ENCODE measurements at regions not wholly inside any gene's neighbourhood (a gene's known extent, or its start where the extent isn't known, plus 50 kb on each side); places are given as distances from the start of the nearest gene placed in this dataset.

DNA sequence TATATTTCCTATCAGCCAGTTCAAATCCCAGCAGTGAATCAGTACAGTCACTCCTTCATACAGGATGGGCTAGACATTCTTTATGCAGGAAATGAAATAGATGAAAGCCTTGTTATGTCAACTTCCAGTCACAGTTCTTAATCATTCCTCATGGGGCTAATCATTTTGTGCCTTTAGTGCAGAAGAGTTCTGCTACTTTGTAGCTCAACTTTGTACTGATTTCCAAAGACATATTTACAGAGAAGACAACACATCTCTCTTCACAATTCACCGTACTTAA lies 593.9 kb upstream of the NETO1 start:
- DNase-seq (ENCODE audit: low spot score) (no peak), ATAC-seq (ENCODE audit: low FRiP score) (no peak)
- TF ChIP-seq, protein P1, sequence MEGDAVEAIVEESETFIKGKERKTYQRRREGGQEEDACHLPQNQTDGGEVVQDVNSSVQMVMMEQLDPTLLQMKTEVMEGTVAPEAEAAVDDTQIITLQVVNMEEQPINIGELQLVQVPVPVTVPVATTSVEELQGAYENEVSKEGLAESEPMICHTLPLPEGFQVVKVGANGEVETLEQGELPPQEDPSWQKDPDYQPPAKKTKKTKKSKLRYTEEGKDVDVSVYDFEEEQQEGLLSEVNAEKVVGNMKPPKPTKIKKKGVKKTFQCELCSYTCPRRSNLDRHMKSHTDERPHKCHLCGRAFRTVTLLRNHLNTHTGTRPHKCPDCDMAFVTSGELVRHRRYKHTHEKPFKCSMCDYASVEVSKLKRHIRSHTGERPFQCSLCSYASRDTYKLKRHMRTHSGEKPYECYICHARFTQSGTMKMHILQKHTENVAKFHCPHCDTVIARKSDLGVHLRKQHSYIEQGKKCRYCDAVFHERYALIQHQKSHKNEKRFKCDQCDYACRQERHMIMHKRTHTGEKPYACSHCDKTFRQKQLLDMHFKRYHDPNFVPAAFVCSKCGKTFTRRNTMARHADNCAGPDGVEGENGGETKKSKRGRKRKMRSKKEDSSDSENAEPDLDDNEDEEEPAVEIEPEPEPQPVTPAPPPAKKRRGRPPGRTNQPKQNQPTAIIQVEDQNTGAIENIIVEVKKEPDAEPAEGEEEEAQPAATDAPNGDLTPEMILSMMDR (IDR thresholded peaks at IDR 0.05) = no peak

DNA sequence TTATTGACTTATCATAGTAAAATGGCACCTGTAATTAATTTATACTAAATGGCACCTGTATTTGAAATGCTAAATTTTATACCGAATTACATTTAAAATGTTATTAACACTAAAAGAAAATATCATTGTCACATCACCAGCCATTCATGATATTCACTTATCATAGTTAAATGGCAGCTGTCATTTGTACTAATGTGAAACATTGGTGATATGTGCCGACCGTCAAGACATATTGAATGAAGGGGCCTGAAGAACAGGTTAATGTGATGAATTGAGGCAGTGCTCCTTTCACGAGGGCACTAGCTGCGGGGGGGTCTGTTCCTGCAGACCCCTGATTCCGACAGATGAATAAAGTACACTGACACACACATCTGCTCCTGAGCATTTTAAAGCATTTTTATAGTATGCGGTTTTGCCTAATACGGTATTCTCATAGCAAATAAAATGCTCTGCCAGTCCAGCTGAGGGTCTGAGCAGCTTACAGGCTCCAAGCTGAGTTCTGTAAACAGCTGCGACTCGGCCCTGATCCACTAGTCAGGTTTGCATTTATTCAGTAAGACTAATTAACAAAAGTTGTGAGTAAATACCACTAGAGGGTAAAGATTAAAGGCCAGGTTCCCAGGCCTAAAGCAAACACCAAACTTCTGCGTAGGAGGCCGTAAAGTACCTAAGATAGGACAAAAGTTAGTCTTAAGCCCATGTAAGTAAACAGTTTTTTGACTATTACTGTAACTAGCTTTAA lies 593.4 kb upstream of the NETO1 start:
- TF ChIP-seq, protein P1 (IDR thresholded peaks at IDR 0.05) = no peak
- no peak for ATAC-seq (ENCODE audit: low FRiP score)
- no peak for DNase-seq (ENCODE audit: low spot score)

DNA sequence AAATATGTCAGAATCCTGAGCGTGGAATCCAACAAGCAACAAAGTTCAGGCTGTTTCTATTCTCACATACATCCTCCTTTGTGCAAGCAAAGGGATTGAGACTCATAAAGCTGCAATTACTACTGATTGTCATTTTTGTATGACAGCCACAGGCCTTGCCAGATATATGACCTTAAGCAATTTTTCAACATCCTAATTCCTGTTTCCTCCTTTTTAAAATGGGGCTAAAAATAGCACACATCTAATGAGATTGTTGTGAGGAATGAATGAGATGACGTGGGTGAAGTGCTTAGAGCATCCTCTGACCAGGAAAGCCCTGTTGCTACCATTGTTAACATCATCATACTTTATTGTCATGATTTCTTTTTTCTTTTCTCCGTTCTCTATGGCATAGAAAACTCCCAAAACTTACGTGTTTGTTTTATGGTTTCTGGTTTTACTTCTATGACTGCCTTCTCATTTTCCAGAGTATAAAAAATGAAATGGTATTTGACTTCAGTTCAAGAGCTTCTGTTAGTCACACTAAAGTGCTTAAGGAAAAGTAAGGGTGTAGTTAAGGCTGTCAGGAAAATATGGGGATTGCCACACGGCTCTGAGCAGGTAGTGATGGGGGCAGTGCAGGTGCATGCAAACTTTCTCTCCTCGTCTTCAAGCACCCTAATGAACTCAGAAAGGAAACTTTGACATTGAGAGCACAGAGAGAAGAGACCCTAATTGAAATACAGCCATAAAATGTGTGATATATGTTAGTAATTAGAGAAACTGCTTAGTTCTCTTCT lies 590.6 kb upstream of the NETO1 start:
- TF ChIP-seq, protein P1 (IDR thresholded peaks at IDR 0.05) = no peak
- DNase-seq (ENCODE audit: low spot score) = no peak
- no peak for ATAC-seq (ENCODE audit: low FRiP score)

DNA sequence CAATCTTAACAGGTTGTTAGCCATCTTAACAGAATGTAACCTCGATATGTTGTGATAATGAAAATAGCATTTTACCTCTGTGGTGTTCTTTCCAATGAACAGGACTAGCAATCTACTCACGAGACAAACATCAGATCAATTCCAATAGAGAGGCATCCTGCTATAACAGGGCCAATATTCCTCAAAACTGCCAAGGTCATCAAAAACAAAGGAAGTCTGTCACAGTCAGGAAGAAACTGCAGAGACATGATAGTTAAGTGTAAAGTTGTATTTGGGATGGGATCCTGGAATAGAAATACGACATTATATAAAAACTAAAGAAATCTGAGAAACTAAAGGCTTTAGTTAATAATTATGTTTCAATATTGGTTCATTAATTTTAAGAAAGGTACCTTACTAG lies 588.9 kb upstream of the NETO1 start:
- ATAC-seq (ENCODE audit: low FRiP score) (no peak), DNase-seq (ENCODE audit: low spot score) (no peak)
- TF ChIP-seq, protein P1 (IDR thresholded peaks at IDR 0.05) = no peak

DNA sequence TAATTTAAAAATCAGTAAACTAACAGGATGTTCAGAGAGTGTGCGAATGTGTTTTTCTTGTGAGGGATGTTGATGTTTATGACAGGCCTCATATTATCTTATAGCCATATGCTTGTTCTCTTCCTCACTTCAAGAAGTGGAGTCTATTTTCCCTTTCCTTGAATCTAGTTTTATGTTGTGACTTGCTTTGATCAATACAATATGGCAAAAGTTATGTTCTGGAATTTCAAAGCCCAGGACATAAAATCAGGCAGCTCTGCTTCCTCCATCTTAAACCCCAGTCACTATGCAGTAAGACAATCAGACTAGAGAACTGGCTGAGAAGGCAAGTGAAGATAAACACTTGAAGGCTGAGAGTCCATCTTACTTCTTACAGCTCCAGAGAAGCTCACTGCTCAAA lies 585.1 kb upstream of the NETO1 start:
- DNase-seq (ENCODE audit: low spot score) (no peak), ATAC-seq (ENCODE audit: low FRiP score) (no peak)
- TF ChIP-seq, protein P1 (IDR thresholded peaks at IDR 0.05) = no peak

DNA sequence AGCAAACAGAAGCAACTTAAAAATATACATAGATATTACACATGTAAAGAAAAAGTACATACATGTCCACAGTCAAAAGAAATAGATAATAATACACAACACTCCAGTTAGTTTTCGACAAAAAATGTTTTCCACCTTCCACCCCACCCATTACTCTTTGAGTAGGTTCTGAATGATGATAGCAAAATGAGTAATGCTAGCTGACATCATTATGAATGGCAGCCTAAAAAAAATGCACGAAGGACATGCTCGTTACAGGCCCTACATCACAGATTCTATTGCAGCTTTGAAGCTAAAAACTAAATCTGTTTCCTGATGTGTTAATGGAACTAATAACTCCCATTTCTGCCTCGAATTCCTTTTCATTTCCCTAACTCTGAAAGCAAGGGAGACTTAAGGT lies 578.7 kb upstream of the NETO1 start:
- DNase-seq (ENCODE audit: low spot score) (no peak), ATAC-seq (ENCODE audit: low FRiP score) (no peak)
- TF ChIP-seq, protein P1 (IDR thresholded peaks at IDR 0.05) = no peak

DNA sequence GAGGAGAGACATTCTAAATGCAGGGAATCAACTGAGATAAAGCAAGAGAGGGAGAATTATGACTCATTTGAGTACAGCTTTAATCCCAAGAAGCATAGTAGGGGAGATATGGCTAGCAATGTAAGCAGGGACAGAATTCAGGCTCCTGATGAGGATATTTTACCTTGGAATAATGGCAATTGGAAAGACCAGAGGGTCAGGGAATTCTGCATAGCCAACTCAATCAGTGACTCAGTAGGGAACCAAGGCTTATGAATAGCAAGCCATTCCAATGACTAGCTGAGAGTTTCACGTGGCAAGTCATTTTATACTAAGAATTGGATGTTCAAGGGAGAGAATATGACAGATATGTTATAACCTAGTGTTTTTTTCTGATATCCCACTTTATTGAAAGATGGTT lies 563.8 kb upstream of the NETO1 start:
- TF ChIP-seq, protein P1 (IDR thresholded peaks at IDR 0.05) = no peak
- DNase-seq (ENCODE audit: low spot score) = no peak
- ATAC-seq (ENCODE audit: low FRiP score) = no peak

All from omental fat pad (tissue), 3 donors.